Daoy (cell line): ENCODE measurements at regions not wholly inside any gene's neighbourhood (a gene's known extent, or its start where the extent isn't known, plus 50 kb on each side); places are given as distances from the start of the nearest gene placed in this dataset.

Experiments
- DNase-seq: peaks from one replicate; pipeline ENCODE4 v3.0.0-alpha.2; 2015; ENCODE audit warnings: low read depth

DNA sequence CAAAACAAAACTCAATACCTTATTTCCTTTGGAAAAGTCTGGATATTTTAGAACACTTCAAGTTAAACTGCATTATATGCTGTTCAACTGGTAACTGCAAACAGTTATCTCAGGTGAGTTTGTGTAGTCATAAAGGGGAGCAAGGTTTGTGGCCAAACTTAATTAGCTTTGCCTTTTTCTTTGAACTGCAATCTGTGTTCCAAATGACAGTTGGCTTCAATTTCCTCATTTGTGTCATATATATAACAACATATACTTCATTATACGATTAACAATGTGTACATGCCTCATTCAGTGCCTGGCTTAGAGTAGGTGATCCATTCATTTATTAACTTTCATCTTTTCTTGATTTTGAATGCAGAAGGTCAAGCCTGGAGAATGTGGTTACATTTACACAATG, 55.8 kb downstream of the KCNE4 start:
- no peak for DNase-seq

- DNase-seq: no peak
Measured at GRCh38 chr2:223108351-223109050, 56.5 kb downstream of the KCNE4 start.

DNA sequence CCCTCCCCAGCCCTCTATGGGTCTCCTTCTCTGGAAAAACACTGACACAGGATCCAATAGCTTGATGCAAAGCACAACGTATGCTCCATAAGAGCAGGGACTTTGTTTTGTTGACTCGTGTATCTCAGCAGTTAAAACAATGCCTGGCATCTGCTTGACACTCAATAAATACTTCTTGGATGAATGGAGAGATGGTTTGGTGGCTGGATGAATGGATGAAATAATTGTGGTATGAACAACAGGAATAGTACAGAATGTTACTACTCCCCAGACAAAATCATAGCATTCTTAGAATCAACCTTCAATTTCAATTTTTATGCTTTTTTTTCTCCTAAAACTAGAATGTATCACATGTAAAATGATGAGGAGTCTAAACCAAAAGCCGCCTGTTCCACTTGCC, 57.4 kb downstream of the KCNE4 start:
- no peak for DNase-seq

DNA sequence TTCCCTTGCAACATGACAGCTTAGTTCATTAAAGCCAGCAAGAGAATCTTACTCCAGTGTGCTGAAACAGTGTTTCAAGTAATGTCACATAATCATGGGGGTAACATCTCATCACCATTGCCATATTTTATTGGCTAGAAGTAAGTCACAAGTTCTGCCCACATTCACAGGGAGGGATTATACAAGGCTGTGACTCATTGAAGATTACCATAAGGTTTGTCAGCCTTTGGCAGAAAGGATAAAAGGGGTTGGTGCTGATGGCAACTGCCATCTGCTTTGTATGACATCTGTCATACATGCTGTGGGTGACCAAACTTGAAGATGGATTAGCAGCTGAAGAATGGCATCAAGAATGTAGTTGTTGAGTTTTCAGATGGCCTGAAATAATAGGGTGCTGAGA, 61.2 kb downstream of the KCNE4 start:
- no peak for DNase-seq

DNA sequence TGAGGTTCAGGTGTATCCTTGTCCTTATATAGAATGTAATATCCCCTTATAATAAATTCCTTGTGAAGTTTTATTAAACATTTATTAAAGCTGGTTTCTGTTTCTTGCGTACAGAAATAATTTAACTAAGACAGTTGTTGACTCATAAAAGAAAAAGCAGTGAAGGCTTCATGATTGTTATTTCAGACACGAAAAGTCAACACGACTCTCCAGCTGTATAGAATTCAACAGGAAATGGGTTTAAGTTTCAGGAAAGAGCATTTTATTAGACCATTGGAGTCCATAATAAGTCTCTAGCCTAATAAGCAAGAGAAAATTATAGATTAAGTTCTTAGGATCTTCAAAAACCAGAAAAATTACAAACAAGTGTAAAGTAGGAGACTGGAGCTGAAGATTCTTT, 62.2 kb downstream of the KCNE4 start:
- no peak for DNase-seq

GRCh38 chr2:223114917-223115316, 62.9 kb downstream of the KCNE4 start:
- DNase-seq: no peak

DNA sequence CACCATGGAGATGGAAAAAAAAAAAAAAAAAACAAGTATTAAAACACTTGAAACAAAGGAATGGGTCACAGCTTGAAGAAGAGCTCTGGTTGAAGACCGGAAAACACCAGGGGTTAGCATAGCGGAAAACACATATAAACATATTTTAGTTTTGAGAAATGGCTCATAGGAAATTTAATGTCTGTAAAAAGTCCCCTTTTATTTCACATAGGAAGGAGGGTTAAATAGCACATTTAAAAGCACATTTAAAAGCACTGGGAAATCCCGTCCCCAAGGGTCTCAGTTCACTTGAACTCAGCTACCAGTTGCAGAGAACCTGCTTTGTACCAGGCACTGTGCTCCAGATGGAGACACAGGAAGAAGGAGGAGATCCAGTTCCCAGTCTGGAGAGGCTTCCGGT, 65.5 kb downstream of the KCNE4 start:
- no peak for DNase-seq

DNA sequence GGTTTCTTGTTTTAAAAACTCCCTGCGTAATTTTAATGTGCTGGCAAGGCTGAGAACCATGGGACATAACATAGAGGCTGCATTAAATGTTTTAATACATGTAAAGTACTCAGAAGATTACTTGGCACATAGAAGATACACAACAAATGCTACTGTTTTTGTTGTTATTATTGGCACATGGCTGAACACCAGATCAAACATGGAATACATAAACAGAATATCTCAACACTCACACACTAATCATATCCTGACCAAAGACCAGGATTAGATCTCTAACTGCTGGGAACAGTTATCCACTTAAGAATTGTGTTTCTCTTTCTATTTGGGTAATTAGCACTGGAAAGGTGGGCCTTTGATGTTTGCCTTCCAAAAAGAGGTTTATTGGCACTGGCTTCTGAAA, 69.3 kb downstream of the KCNE4 start:
- DNase-seq: no peak

DNA sequence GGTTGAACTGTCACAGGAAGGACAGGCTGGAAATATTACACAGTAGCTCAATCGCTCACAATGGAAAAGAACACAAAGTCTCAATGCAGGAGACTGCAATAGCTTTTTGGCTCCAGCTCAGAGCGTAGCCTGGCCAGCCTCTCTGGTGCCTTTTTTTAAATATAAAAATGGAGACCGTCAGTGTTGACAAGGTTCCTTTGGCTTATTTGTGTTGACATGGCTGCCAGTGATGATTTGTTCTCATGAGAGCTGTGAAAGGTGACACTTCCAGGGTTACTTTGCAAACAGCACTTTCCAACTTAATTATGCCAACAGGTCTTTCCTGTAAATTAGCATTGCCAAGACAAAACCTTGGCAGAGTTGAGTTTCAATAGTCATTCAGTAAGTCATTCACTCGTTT, 70.8 kb downstream of the KCNE4 start:
- no peak for DNase-seq

DNA sequence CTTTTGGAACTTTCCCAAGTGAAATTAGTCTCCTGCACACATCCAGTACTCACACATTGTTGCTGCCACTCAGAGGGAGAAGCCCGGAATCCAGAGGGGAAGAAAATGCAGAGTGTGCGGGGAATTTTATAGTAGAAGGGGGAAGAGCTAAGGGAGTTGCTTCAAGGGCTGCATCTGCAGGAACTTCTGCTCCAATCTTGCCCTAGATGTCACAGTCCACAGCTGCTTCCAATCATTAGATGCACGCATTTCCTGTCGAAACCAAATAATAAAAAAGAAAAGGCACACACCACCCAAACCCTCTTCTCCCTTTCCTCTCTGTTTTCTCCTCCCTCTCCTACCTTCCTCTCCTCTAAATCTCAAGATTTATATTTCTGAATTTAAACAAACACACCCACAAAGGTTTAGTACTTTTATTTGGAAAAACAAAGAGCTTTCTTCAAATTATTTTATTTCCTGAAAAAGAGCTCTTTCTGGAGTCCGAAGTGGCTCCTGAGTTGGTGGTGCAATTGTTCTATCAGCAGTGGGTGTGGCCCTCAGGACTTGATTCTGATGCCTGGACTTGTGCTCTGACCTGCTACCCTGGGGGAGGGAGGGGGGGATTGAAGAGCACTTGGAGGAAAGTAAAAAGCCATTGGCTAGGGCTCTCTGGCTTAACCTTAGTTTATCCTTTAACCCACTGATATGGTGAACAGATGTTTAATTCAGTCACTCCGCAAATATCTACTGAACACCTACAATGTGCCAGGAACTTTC, 72.0 kb downstream of the KCNE4 start:
- DNase-seq: no peak

- no peak for DNase-seq
Measured at GRCh38 chr2:223141606-223142005, 89.6 kb downstream of the KCNE4 start.

GRCh38 chr2:223142118-223142517, 90.1 kb downstream of the KCNE4 start:
- no peak for DNase-seq

GRCh38 chr2:223147431-223147830, 95.4 kb downstream of the KCNE4 start:
- no peak for DNase-seq

GRCh38 chr2:223148516-223148915, 96.5 kb downstream of the KCNE4 start:
- DNase-seq: peak; percentile 2

GRCh38 chr2:223155956-223156355, 104.0 kb downstream of the KCNE4 start:
- no peak for DNase-seq

GRCh38 chr2:223161873-223162458, 110.0 kb downstream of the KCNE4 start:
- no peak for DNase-seq

GRCh38 chr2:223165423-223166214, 113.6 kb downstream of the KCNE4 start:
- DNase-seq: no peak

DNA sequence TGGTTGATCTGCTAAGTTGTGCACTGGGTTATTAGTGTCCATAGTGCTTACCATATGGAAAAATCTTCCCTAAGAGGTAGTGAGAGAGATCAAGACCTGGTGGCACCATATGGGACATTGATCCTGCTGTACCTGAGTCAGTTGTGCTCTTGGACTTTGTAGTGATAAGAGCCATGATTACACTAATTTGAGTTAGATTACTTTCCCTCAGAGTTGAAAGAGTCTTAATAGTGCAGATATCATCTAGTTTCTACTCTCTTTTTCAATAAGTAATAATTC, 114.2 kb downstream of the KCNE4 start:
- no peak for DNase-seq

DNA sequence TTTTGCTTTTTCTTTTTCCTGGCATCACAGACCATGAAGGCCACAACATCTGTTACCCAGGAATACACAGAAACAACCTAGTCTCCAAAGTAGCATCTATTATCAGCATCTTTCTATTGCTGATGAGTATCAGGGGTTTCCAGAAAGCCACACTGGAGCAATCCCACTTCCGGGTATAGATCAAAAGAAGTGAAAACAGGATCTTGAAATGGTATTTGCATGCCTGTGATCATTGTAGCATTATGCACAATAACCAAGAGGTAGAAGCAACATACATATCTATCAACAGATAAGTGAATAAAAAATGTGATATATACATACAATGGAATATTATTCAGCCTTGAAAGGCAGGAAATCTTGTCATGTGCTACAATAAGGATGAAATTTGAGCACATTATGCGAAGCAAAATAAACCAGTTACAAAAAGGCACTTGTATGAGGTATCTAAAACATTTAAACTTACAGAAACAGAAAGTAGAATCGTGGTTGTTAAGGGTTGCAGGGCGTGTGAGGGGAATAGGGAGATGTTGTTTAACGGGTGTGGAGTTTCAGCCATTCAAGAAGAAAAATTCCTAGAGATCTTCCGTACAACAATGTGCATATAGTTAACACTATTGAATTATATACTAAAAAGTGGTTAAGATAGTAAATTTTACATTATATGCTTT, 115.1 kb downstream of the KCNE4 start:
- DNase-seq: no peak

- no peak for DNase-seq
Measured at GRCh38 chr2:223169830-223170605, 118.0 kb downstream of the KCNE4 start.

GRCh38 chr2:223176970-223177369, 125.0 kb downstream of the KCNE4 start:
- DNase-seq: no peak
